ENCODE measurements at regions not wholly inside any gene's neighbourhood (a gene's known extent, or its start where the extent isn't known, plus 50 kb on each side); places are given as distances from the start of the nearest gene placed in this dataset.
A peak's percentile ranks its signal among the peaks of the same experiment; 100 is the strongest.

- no peak for DNase-seq (ENCODE audit: low read depth)
Measured at GRCh38 chr12:90030726-90031125, 322.1 kb upstream of the ATP2B1 start.

GRCh38 chr12:90029317-90029716, 320.7 kb upstream of the ATP2B1 start:
- no peak for DNase-seq (ENCODE audit: low read depth)

GRCh38 chr12:90028635-90029051, 320.0 kb upstream of the ATP2B1 start:
- no peak for DNase-seq (ENCODE audit: low read depth)

GRCh38 chr12:90027889-90028634, 319.4 kb upstream of the ATP2B1 start:
- no peak for DNase-seq (ENCODE audit: low read depth)

GRCh38 chr12:90027041-90027440, 318.4 kb upstream of the ATP2B1 start:
- DNase-seq (ENCODE audit: low read depth): no peak

GRCh38 chr12:90026516-90026915, 317.9 kb upstream of the ATP2B1 start:
- no peak for DNase-seq (ENCODE audit: low read depth)

GRCh38 chr12:90024262-90024661, 315.6 kb upstream of the ATP2B1 start:
- DNase-seq (ENCODE audit: low read depth): no peak

GRCh38 chr12:90023207-90023900, 314.7 kb upstream of the ATP2B1 start:
- DNase-seq (ENCODE audit: low read depth): no peak

GRCh38 chr12:90021795-90022440, 313.3 kb upstream of the ATP2B1 start:
- no peak for DNase-seq (ENCODE audit: low read depth)

GRCh38 chr12:90020881-90021280, 312.2 kb upstream of the ATP2B1 start:
- DNase-seq (ENCODE audit: low read depth): no peak

GRCh38 chr12:90020436-90020835, 311.8 kb upstream of the ATP2B1 start:
- DNase-seq (ENCODE audit: low read depth): no peak

GRCh38 chr12:90020014-90020413, 311.4 kb upstream of the ATP2B1 start:
- DNase-seq (ENCODE audit: low read depth): no peak

- DNase-seq (ENCODE audit: low read depth): no peak
Measured at GRCh38 chr12:90017316-90017715, 308.7 kb upstream of the ATP2B1 start.

GRCh38 chr12:90015228-90015627, 306.6 kb upstream of the ATP2B1 start:
- no peak for DNase-seq (ENCODE audit: low read depth)

GRCh38 chr12:90013409-90013808, 304.8 kb upstream of the ATP2B1 start:
- DNase-seq (ENCODE audit: low read depth): no peak

- no peak for DNase-seq (ENCODE audit: low read depth)
Measured at GRCh38 chr12:90010089-90010488, 301.5 kb upstream of the ATP2B1 start.

- DNase-seq (ENCODE audit: low read depth): no peak
Measured at GRCh38 chr12:90008277-90008676, 299.6 kb upstream of the ATP2B1 start.

- no peak for DNase-seq (ENCODE audit: low read depth)
Measured at GRCh38 chr12:90004319-90005074, 295.9 kb upstream of the ATP2B1 start.

- DNase-seq (ENCODE audit: low read depth): no peak
Measured at GRCh38 chr12:90003688-90004087, 295.1 kb upstream of the ATP2B1 start.

- no peak for DNase-seq (ENCODE audit: low read depth)
Measured at GRCh38 chr12:90000721-90001120, 292.1 kb upstream of the ATP2B1 start.

- peak; percentile 41 for DNase-seq (ENCODE audit: low read depth)
Measured at GRCh38 chr12:89999699-90000505, 291.3 kb upstream of the ATP2B1 start.
